Mammary epithelial cell (primary cell): ENCODE measurements at regions not wholly inside any gene's neighbourhood (a gene's known extent, or its start where the extent isn't known, plus 50 kb on each side); places are given as distances from the start of the nearest gene placed in this dataset.

Experiments used
- CTCF ChIP-seq, 2 donors: IDR thresholded peaks in 1 of 2; conservative IDR thresholded peaks in 1 of 2; 2 replicates each; pipeline ENCODE4 v1.5.1; 2011 to 2012; ENCODE audit warnings: inconsistent platforms in 2 of 2, low read length in 2 of 2, mild to moderate bottlenecking in 2 of 2, control low read depth in 1 of 2, low read depth in 1 of 2; ENCODE audit not compliant: insufficient read depth in 1 of 2; ENCODE audit errors: extremely low read depth in 1 of 2
- EZH2 ChIP-seq: IDR thresholded peaks from 2 replicates; pipeline ENCODE4 v1.6.1; 2012; ENCODE audit warnings: low read length, inconsistent platforms, borderline replicate concordance

GRCh38 chr10:36462194-36462593, 663.2 kb upstream of the ANKRD30A start:
- TF ChIP-seq CTCF (conservative IDR thresholded peaks at IDR 0.05 in 1 of 2, IDR thresholded peaks at IDR 0.05 in 1 of 2; ENCODE audit: extremely low read depth in 1 of 2, insufficient read depth in 1 of 2, low read depth in 1 of 2, low read length in 2 of 2) (no peak), EZH2 (no peak)
